HK-2 (cell line): ENCODE measurements at regions not wholly inside any gene's neighbourhood (a gene's known extent, or its start where the extent isn't known, plus 50 kb on each side); places are given as distances from the start of the nearest gene placed in this dataset.

ENCODE experiments used
- DNase-seq: peaks from one replicate; pipeline ENCODE4 v3.0.0-alpha.2; 2018; ENCODE audit not compliant: unreplicated experiment

GRCh38 chr1:30406996-30407864 lies 316.2 kb downstream of the MATN1 start:
- no peak for DNase-seq

DNA sequence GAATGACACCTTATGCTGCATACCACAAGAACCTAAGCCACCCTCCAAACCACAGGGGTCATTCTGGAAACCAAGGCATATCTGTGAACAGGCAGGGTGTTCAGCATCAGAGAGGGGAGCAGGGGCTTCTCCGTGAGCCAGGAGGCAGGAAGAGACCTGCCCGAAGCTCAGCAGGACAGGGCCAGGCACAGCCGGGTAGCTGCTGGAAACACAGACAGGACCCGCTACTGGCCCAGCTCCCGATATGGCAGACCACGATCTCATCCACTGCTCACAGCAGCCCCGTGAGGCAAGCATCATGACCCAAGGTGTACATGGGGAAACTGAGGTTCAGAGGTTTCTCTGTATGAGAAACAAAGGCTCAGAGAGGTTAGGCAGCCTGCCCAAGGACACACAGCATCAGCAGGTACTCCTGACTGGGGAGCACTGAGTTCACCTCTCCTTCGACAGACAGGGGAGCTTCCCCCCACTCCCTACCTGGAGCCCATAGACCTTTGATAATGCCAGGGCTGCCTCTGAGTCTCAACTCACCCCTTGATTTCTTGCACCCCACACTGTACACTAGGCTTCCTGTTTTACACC lies 317.7 kb downstream of the MATN1 start:
- no peak for DNase-seq

GRCh38 chr1:30405081-30405480 lies 318.3 kb downstream of the MATN1 start:
- no peak for DNase-seq

DNA sequence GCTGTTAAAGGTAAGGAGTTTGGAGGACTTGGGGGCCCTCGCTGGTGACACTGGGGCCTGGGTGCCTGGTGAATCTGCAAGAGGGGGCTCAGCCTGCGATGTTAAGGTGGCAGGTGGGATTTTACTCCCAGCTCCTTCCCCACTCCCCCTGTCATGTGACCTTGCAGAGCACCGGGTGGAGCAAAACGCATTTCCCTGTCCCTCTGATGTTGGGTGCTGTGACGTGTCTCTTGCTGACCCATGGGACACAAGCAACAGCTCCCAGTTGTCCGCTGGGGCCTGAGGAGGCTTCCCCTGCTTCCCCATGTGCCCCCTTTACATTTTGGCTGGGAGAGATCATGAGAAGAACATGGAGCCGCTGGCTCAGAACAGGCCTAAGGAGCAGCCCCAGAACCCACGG lies 319.0 kb downstream of the MATN1 start:
- DNase-seq = no peak

DNA sequence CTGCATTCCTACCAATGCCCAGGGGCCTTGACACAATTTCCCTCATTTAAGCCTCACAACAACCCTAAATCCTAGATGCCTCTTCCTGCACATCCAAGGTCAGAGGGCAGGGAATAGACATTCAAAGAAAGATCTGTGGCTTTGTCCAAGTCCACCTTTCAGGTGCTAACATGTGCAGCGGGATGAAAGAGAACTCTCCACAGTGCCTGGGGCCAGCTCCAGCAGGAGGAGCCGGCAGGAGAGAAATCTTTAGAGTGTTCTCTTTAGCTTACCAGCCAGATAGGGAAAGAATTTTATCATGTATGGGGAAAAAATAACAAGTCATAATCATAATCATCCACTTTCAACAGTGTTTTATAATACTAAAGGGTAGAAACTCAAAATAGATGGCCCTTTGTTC lies 319.7 kb downstream of the MATN1 start:
- DNase-seq = no peak

DNA sequence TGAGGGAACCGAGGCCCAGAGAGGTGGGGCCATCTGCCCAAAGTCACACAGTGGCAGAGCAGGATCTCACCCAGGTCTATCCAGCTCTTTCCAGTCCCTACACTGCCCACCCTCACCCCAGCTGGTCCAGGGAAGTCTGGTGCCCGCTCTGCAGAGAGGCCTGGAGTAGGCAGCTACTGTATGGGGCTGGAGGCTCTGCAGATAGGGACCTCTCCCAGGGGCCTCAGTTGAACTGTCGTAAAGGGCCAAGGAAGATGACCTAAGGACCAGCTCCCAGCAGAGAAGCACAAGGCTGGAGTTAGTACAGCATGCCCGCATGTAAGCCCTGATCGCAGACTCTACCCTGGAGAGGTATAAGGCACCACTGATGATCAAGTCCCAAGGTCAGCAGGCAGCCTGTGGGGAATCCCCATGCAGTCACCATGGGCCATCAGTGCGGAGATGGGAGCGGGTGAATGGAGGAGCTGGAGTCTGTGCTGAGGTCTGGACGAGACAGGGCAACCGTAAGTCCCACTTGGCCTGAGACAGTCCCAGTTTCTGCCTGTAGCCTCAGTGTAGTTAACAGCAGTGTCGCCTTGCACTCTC lies 320.2 kb downstream of the MATN1 start:
- no peak for DNase-seq

DNA sequence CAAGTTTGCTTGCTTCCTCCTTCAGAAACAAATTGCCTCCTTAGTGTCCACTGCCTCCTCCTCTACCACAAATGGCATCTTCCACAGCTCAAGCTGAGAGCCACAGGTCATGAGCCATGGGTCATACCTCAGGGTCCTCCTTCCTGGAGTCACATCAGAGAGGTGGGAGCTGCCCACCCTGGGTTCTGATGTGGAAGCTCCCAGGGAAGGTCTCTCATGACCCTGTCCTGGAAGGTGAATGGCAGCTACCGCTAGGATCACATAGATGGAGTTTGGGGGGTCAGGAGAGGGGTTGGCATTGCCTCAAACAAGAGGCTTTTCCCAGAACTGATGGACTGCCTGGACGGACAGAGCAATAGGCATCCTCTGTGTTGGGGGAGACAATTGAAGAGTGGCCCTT lies 321.4 kb downstream of the MATN1 start:
- DNase-seq = no peak

- no peak for DNase-seq
These were observed 322.9 kb downstream of the MATN1 start for GRCh38 chr1:30400507-30400906.

- DNase-seq = no peak
These were observed 324.4 kb downstream of the MATN1 start for GRCh38 chr1:30399026-30399425.

DNA sequence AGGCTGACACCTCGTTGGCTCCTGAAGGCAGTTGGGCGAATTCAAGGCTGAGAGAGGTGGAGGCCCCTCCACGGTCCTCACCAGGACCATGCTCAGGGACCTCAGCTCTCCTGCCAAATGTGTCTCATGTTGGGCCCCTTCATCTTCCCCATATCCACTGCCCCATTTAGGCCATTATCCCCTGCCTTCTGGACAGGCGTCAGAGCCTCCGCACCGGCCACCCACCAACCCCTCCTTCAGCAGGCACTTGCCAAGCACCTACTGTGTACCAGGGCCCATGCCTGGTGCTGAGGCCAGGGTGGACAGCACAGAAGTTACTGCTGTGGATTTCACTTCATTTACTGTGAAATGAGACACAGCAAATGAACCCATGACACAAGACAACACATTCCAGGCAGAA lies 325.8 kb downstream of the MATN1 start:
- no peak for DNase-seq

GRCh38 chr1:30395631-30396030 lies 327.8 kb downstream of the MATN1 start:
- DNase-seq = no peak

- DNase-seq = no peak
These were observed 335.0 kb downstream of the MATN1 start for GRCh38 chr1:30388386-30388785.

DNA sequence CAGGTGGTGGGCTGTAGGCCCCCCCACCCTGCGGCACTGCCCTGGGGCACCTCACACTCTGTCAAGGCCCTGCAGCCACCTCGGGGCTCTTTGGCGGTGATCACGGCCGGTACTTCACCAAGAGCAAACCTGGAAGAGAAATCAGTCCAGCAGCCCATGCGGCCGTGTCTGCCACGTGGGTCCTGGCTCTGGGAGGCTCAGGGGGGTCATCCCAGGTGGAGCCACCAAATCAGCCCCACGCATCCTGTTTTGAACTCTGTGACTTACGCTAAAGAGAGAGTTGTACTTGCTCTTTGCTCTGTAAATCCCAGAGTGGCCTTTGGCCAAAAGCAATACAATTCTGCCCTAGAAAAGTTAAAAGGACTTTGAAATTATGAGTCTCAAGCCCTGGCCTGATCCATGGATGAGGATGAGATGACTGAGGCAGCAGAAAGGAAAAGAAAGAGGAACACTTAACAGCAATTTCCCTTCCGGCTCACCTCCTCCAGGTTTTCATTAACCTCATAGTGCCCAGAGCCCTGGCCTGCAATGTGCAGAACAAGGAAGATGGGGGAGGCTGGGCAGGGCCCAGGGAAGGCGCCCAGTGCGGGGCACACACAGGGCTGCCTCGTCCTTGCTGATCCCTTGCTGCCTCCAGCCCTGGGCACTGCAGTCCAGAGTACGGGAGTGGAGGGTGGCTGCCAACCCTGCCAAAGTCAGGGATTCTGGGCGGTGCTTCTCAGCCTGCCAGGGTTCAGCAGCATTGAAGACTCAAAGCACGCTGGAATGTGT lies 337.0 kb downstream of the MATN1 start:
- no peak for DNase-seq

DNA sequence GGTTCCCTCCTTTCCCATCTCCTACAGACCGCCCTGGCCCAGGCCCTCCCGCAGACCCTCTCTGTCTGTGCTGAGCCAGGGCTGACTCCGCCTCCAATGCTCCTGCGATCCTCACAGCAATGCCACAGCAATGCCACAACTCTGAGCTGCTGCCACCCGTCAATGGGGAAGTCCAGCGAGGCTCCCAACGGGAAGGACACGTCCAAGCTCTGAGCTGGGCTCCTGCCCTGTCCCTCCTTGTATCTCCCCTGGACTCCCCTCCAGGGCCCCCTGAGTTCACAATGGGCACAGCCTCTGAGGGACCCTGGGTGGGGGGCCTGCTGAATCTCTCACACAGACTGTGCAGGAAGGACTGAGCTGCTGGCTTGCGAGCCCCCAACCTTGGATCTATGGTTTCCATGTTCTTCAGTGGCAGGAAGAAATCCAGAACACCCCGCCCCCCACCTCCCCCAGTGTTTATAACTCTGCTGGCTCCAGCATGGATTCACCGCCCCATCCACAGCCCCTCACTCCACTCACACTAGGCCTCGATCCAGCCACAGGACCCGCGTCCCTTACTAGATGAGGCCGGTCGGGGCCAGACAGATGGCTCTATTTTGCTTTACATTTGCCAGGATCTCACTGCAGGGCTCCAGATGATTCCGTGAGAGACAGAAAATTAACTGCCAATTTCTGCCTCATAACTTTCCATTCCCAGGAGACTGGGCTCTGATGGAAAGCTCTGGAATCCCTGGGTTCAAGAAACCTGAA lies 338.0 kb downstream of the MATN1 start:
- DNase-seq = no peak

DNA sequence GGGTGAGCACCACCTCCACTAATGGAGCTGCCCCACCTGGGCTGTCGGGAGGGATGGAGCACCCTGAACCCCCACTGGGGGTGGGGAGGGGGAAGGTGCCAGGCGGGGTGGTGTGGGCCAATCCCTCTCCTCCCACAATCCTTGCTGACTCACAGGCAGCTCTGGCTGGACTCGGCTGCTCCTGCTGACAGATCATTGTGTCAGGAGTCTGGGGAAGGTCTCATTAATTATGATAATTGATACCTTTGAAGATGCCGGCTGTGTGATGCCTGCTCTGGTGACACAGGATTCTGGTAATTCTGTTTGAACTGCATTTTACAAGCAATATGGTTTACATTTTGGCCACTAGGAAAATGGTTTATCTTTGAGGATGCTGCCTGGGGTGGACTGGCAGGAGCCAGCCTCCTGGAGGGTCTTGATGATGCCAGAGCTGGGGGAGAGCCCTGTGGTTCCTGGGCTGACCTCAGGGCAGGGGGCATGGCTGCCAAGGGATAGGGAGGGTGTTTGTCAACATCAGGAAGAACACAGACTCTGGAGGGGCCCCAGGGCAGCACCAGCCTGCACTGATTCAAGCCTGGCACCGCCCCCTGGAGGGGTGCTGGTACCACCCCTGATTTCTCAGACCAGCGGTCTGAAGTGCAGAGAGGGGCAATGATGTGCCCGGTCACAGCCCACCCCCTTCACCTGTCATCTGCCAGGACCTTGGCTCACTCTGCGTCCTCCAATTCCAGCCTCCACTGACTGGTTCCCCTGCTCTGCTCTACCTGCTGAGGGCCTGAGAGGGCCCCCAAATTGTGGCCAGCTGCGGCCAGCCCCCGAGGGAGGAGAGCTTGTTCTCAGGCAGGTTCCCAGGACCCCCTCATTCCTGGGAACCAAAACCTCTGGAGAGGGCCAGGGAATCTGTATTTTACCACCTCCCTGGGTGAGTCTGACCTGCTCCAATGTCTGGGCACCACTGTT lies 338.8 kb downstream of the MATN1 start:
- no peak for DNase-seq

DNA sequence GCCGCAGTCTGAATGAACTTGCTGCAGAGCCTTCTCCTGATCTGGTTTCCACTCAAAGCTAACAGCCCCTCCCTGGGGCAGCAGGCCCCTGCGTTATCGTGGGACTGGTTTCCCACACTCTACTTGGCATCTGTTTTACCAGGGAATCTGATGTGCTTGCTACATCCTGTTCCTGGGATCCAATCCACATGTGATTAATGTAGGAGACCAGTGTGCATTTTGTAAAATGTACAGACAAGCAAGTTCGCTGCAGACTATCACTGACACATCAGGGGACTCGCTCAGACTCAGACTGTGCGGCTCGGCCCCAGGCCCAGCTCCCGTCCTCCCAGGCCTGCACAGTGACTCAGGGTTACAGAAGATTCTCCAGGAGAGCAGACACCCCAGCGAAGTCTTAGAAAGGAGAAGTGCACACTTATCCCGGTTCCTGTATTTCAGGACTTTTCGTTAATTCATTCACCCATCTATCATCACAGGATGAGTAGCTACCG lies 340.1 kb downstream of the MATN1 start:
- no peak for DNase-seq

GRCh38 chr1:30382496-30382895 lies 340.9 kb downstream of the MATN1 start:
- DNase-seq = no peak

DNA sequence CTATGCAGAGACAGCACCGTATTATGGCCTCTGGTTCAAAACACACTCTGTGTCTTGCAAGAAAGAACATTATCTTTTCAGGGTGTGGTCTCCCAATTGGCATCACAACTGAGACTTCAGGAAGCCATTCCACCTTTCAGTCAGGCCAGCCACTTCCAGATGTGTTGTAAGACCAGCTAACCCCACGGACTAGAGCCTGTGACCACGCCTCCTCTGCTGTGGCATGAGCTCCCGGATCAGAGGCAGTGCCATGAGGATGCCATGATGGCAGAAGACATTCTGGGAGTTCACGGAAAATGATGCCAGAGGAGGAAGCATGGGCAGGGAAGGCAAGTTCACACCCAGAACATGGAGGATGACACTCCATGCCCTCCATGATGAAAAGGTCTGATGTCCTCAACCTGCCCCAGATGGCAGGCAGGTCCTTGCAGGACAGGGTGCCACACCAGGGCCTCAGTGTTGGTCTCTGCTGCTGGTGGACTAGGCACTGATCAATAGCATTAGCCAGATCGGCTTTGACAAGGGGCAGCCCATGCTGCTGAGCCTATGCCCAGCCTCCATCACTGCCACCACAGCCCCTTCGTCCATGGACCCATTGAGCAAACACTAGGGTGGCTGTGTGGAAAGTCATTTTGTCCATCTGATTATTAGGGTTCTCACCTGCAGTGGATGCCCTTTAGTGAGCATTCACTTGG lies 341.6 kb downstream of the MATN1 start:
- no peak for DNase-seq

DNA sequence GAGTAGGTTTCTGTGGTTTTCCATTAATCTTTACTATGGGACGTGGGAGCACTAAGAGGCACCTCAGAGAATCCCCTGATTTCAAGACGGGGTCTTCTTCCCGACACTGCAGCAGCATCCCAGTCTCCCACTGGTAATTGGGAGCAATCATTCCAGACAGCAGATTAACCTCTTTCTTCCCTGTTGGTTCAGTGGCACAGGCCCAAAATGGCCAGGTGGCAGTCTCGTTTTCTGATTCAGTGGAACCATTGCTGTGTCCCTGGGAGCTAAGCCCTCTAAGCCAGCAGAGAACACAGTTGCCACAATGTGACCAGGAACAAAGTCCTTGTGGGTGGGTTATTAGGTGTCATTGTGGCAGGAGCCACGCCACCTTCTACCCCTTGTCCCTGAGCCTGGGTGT lies 342.1 kb downstream of the MATN1 start:
- no peak for DNase-seq

DNA sequence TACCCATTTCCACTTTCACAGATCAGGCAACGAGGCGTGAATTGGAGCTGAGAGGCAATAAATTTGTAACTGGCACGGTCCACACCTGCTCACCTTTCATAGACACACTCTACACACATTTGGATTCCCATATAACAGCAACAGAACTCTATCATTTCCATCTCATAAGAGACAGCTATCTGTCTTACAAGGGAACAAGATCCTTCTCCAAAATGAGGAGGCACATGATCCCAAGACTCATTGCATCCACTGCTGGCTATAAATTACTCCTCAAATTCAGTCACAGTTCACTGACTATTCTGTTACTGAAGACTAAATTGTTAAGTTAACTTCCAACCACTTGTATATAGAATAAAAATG lies 342.8 kb downstream of the MATN1 start:
- DNase-seq = no peak
